VCaP (cell line): ENCODE measurements at regions not wholly inside any gene's neighbourhood (a gene's known extent, or its start where the extent isn't known, plus 50 kb on each side); places are given as distances from the start of the nearest gene placed in this dataset.

Source experiments
- H3K27ac ChIP-seq: fragments of 450-650 bp; 2 replicates; pipeline ENCODE4 v1.5.1; 2017
- TF ChIP-seq, protein P1 (sequence below): fragments of 450-650 bp; conservative IDR thresholded peaks from 2 replicates; pipeline ENCODE4 v1.5.1; 2017; ENCODE audit warnings: mild to moderate bottlenecking, moderate library complexity

DNA sequence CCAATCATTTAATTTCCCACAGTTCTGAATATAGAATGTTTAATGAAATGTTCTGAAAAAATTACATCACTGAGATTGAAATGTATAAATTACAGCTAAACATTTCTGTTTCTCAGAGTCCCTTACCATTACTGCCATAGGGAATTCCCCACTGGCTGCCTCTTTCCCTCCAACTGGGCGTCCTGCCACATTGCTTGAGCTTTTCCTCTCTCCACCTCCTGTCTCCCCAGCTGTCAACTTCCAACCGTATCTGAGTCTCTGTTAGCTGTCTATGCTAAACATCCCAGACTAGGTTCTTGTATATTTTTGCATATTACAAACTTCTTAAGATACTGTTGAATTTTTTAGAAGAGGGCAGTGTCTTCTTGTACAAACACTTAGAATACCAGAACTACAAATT is 407.3 kb upstream of the SLIT2 start:
- no peak overlapping the region for H3K27ac ChIP-seq
- TF ChIP-seq, protein P1, sequence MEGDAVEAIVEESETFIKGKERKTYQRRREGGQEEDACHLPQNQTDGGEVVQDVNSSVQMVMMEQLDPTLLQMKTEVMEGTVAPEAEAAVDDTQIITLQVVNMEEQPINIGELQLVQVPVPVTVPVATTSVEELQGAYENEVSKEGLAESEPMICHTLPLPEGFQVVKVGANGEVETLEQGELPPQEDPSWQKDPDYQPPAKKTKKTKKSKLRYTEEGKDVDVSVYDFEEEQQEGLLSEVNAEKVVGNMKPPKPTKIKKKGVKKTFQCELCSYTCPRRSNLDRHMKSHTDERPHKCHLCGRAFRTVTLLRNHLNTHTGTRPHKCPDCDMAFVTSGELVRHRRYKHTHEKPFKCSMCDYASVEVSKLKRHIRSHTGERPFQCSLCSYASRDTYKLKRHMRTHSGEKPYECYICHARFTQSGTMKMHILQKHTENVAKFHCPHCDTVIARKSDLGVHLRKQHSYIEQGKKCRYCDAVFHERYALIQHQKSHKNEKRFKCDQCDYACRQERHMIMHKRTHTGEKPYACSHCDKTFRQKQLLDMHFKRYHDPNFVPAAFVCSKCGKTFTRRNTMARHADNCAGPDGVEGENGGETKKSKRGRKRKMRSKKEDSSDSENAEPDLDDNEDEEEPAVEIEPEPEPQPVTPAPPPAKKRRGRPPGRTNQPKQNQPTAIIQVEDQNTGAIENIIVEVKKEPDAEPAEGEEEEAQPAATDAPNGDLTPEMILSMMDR = no peak

DNA sequence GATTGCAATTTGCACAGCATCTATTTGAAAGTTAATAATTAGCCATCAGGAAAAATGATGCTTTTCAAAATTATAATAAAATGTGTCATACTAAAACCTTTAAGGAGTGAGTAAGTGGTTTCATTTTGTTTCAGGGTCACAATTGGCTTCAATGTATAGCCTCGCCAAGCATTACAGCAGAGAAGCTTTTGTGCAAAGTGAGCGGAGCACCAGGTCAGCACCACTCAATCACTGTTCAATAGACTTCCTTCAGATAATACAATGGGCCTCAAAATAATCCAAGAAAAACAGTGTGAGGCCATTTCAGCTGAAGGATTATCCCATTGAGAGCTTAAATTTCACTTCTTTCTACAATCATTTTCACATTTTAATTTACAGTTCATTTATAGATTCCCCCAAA is 409.2 kb upstream of the SLIT2 start:
- TF ChIP-seq, protein P1 = no peak
- H3K27ac ChIP-seq = no peak overlapping the region

GRCh38 chr4:19838858-19839257 is 412.8 kb upstream of the SLIT2 start:
- no peak overlapping the region for H3K27ac ChIP-seq
- TF ChIP-seq, protein P1 = no peak

- TF ChIP-seq, protein P1 = no peak
- H3K27ac ChIP-seq = no peak overlapping the region; the same call in 1 of the 2 replicates
Observed at GRCh38 chr4:19835429-19835828, 416.3 kb upstream of the SLIT2 start.

DNA sequence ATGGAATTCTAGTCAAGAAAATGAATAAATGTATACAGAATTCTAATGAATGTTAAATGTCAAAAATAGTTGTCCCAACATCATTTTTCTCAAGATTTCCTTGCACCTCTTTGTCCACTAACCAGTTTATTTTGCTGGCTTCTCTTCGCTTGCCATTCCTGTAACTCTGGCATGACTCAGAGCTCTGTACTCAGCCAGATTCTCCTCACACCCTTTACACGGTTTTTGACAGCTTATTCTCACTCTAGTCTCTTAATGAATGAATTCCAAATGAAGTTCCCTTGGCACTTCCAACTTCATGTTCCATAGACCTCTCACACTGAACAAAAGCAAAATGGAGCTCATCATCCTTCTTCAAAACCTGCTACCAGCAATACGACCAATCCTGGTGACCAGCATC is 419.3 kb upstream of the SLIT2 start:
- TF ChIP-seq, protein P1 = no peak
- H3K27ac ChIP-seq = no peak overlapping the region

DNA sequence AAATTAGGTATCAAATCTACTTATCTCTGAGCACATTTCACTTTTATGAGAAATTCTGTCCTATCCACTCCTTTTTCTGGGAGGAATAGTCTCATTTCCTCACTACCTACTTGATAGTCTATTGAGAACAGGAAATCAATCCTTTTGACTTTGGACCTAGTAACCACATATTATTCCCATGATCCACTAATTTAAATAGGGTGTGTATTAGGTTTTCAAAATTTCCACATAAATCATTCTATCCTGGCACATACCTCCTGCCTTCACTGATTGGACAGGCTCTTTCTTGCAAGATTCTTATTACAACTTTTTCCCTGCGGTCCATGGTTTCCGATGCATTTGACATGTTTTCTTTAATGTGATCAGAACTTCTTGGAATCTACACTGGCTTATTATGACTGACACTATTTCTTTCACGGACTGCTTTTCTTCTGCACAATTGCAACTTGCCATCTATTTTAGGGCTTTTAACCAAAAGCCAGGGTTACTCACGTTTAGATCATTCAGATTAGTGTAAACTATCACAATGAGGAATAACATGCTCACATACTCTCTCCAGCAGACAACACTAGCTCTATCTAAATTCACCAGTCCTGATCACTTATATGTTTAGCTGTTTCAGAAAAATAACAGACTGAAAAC is 419.9 kb upstream of the SLIT2 start:
- TF ChIP-seq, protein P1 = no peak

DNA sequence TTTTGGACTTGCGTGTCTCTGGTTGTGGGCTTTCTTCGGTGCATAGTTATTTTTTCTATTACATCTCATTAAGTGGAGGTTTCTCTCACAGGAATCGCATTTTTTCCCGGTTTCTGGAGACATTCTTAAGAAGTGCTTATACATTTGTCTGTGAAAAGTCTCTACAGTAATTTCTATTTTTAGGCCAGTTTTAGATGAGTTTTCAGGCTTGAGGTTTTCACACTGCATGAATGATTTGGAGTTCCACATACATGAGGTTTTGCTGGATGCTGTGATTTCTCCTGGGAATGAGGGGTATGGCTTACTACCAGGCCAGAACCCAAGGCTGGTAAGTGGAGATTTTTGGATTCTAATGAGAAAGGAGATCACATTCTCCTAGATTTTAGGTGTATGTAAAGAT is 422.6 kb upstream of the SLIT2 start:
- no peak overlapping the region for H3K27ac ChIP-seq
- TF ChIP-seq, protein P1 = no peak

More for the DNA sequence above, 419.9 kb upstream of the SLIT2 start:
- no peak overlapping the region for H3K27ac ChIP-seq
